Motor neuron (in vitro differentiated cells): ENCODE measurements at regions not wholly inside any gene's neighbourhood (a gene's known extent, or its start where the extent isn't known, plus 50 kb on each side); places are given as distances from the start of the nearest gene placed in this dataset.
"Not testable (repeated sequence)": the region's sequence is repeated elsewhere in the genome, so short reads cannot be mapped to it uniquely, and the experiment has no call there.

Experiments used
- ATAC-seq, 8 experiments: fragments of 200-7000 bp; cut with Tn5 transposase; replicated peaks in 6 of 8; 2 replicates each; pipeline ENCODE4 v1.8.0; 2021; ENCODE audit warnings: mild to moderate bottlenecking in 8 of 8, moderate library complexity in 8 of 8
- H3K27ac ChIP-seq, 2 donors: fragments of 250-450 bp; sonication (Bioruptor Pico); 2 replicates each; pipeline ENCODE4 v1.9.0; 2021; ENCODE audit warnings: antibody characterized with exemption in 2 of 2, mild to moderate bottlenecking in 2 of 2, moderate library complexity in 1 of 2
- H3K4me1 ChIP-seq, 2 donors: fragments of 250-450 bp; sonication (Bioruptor Pico); replicated peaks in 1 of 2; 2 replicates each; pipeline ENCODE4 v1.6.1; 2021; ENCODE audit warnings: antibody characterized with exemption in 2 of 2, mild to moderate bottlenecking in 2 of 2, moderate library complexity in 1 of 2
- H3K4me3 ChIP-seq, 5 donors: fragments of 250-450 bp; sonication (Bioruptor Pico); 2 replicates each; pipeline ENCODE4 v1.9.0; 2021; ENCODE audit warnings: antibody characterized with exemption in 5 of 5, mild to moderate bottlenecking in 5 of 5, moderate library complexity in 4 of 5
- WGBS, 10 experiments: fragments of 450-650 bp; shearing (Covaris generic); methylation state at CpG; one replicate each; pipeline ENCODE4 v1.0.0; 2022; 5-methylcytosine and 5-hydroxymethylcytosine counted together
- in situ Hi-C, 9 experiments: fragments of 400-800 bp; cut with MboI; loops; one replicate each; pipeline ENCODE4 v1.15.0; 2021; ENCODE audit warnings: low sequenced_read_pairs in 9 of 9, low pct_unique_long_range_greater_than_20kb in 2 of 9; ENCODE audit not compliant: unreplicated experiment in 9 of 9

- peak in 2 of 8 experiments; percentile 52 to 75 for ATAC-seq
- in situ Hi-C loops, H3K4me1 ChIP-seq, H3K4me3 ChIP-seq, H3K27ac ChIP-seq: not testable (repeated sequence)
Measured at GRCh38 chr17:46460129-46460528, 52.1 kb upstream of the LRRC37A2 start.

- H3K4me3 ChIP-seq, H3K4me1 ChIP-seq, in situ Hi-C loops, H3K27ac ChIP-seq: not testable (repeated sequence)
- peak in 1 of 8 experiments; percentile 35 for ATAC-seq
- no CpG with 5 or more reads among the region's 2 CpGs for WGBS, 10 experiments
Measured at GRCh38 chr17:46455069-46455468, 57.2 kb upstream of the LRRC37A2 start.

- H3K4me3 ChIP-seq, H3K4me1 ChIP-seq, in situ Hi-C loops, H3K27ac ChIP-seq, ATAC-seq: not testable (repeated sequence)
Measured at GRCh38 chr17:46454572-46454971, 57.7 kb upstream of the LRRC37A2 start.

- in situ Hi-C loops, H3K27ac ChIP-seq, H3K4me3 ChIP-seq, ATAC-seq, H3K4me1 ChIP-seq: not testable (repeated sequence)
- WGBS, 10 experiments, result no CpG with 5 or more reads among the region's 4 CpGs
Measured at GRCh38 chr17:46453077-46453476, 59.2 kb upstream of the LRRC37A2 start.

GRCh38 chr17:46445849-46446248, 66.4 kb upstream of the LRRC37A2 start:
- ATAC-seq, result peak in 3 of 8 experiments; percentile 94 to 98 (median 97)
- not testable (repeated sequence) for H3K27ac ChIP-seq

GRCh38 chr17:46445411-46445810, 66.9 kb upstream of the LRRC37A2 start:
- H3K27ac ChIP-seq, in situ Hi-C loops, H3K4me3 ChIP-seq, H3K4me1 ChIP-seq: not testable (repeated sequence)
- peak in 3 of 8 experiments; percentile 72 to 87 (median 87) for ATAC-seq
- WGBS, 10 experiments, result no CpG with 5 or more reads among the region's 1 CpG

More at GRCh38 chr17:46445849-46446248, 66.4 kb upstream of the LRRC37A2 start:
- in situ Hi-C loops, H3K4me1 ChIP-seq, H3K4me3 ChIP-seq: not testable (repeated sequence)
- WGBS, 10 experiments, result no CpG with 5 or more reads among the region's 2 CpGs

- H3K4me3 ChIP-seq, in situ Hi-C loops, H3K4me1 ChIP-seq, ATAC-seq, H3K27ac ChIP-seq: not testable (repeated sequence)
- no CpG with 5 or more reads among the region's 4 CpGs for WGBS, 10 experiments
Measured at GRCh38 chr17:46442153-46442552, 70.1 kb upstream of the LRRC37A2 start.

- WGBS, 10 experiments, result no CpG with 5 or more reads among the region's 5 CpGs
- H3K4me3 ChIP-seq, H3K27ac ChIP-seq, in situ Hi-C loops, ATAC-seq, H3K4me1 ChIP-seq: not testable (repeated sequence)
Measured at GRCh38 chr17:46440665-46441064, 71.6 kb upstream of the LRRC37A2 start.

GRCh38 chr17:46434450-46435062, 73.0 kb upstream of the ARL17B start:
- no CpG with 5 or more reads among the region's 7 CpGs for WGBS, 10 experiments
- H3K4me3 ChIP-seq, in situ Hi-C loops, ATAC-seq, H3K4me1 ChIP-seq, H3K27ac ChIP-seq: not testable (repeated sequence)

- H3K4me1 ChIP-seq, in situ Hi-C loops, H3K4me3 ChIP-seq, H3K27ac ChIP-seq, ATAC-seq: not testable (repeated sequence)
- no CpG with 5 or more reads among the region's 2 CpGs for WGBS, 10 experiments
Measured at GRCh38 chr17:46430300-46430699, 68.7 kb upstream of the ARL17B start.

- peak in 2 of 8 experiments; percentile 54 to 74 for ATAC-seq
Measured at GRCh38 chr17:46429675-46430074, 68.1 kb upstream of the ARL17B start.

GRCh38 chr17:46424187-46424884, 62.8 kb upstream of the ARL17B start:
- in situ Hi-C loops, H3K27ac ChIP-seq, ATAC-seq, H3K4me3 ChIP-seq, H3K4me1 ChIP-seq: not testable (repeated sequence)
- no CpG with 5 or more reads among the region's 2 CpGs for WGBS, 10 experiments

More at GRCh38 chr17:46429675-46430074, 68.1 kb upstream of the ARL17B start:
- H3K4me3 ChIP-seq, in situ Hi-C loops, H3K27ac ChIP-seq, H3K4me1 ChIP-seq: not testable (repeated sequence)
- WGBS, 10 experiments, result no CpG with 5 or more reads among the region's 2 CpGs

GRCh38 chr17:46417907-46418306, 56.3 kb upstream of the ARL17B start:
- WGBS, 10 experiments, result no CpG with 5 or more reads among the region's 7 CpGs
- H3K4me3 ChIP-seq, H3K27ac ChIP-seq, in situ Hi-C loops, H3K4me1 ChIP-seq, ATAC-seq: not testable (repeated sequence)

- H3K4me1 ChIP-seq, ATAC-seq, H3K27ac ChIP-seq, in situ Hi-C loops, H3K4me3 ChIP-seq: not testable (repeated sequence)
- WGBS, 10 experiments, result no CpG with 5 or more reads among the region's 1 CpG
Measured at GRCh38 chr17:46417261-46417660, 55.7 kb upstream of the ARL17B start.
